Stomach (tissue), 8 donors: ENCODE measurements at regions not wholly inside any gene's neighbourhood (a gene's known extent, or its start where the extent isn't known, plus 50 kb on each side); places are given as distances from the start of the nearest gene placed in this dataset.

Experiments used
- DNase-seq, 2 donors: peaks; one replicate each; pipeline versions ENCODE4 v3.0.0 to v3.0.0-alpha.2; 2013 to 2019
- H3K27ac ChIP-seq, 5 donors: fragments of 200-600 bp in 4 of 5; sonication (generic) in 4 of 5; one replicate each; pipeline ENCODE4 v1.5.1; 2013 to 2019; ENCODE audit warnings: mild to moderate bottlenecking in 1 of 5, moderate library complexity in 1 of 5
- H3K27me3 ChIP-seq, 3 donors: fragments of 200-600 bp; sonication (generic); one replicate each; pipeline ENCODE4 v1.5.1; 2017 to 2019; ENCODE audit warnings: mixed run types in 1 of 3
- H3K36me3 ChIP-seq, 4 donors: fragments of 200-600 bp; sonication (generic); 1 replicate in 3 of 4; 2 replicates in 1 of 4; pipeline ENCODE4 v1.5.1; 2016 to 2019
- H3K4me1 ChIP-seq, 4 donors: fragments of 200-600 bp; sonication (generic); one replicate each; pipeline ENCODE4 v1.5.1; 2016 to 2019
- H3K4me3 ChIP-seq, 4 donors: fragments of 200-600 bp; sonication (generic) in 3 of 4; one replicate each; pipeline ENCODE4 v1.5.1; 2016 to 2019; ENCODE audit warnings: mild to moderate bottlenecking in 1 of 4
- H3K9me3 ChIP-seq, 4 donors: fragments of 200-600 bp; sonication (generic); one replicate each; pipeline ENCODE4 v1.5.1; 2016 to 2019
- EP300 ChIP-seq: sonication (generic); formaldehyde crosslinking; IDR thresholded peaks from one replicate; pipeline ENCODE4 v1.6.1; 2017; ENCODE audit warnings: antibody characterized with exemption
- POLR2A ChIP-seq, 4 donors: fragments of 450-650 bp; IDR thresholded peaks; one replicate each; pipeline ENCODE4 v1.6.1; 2016; ENCODE audit warnings: antibody characterized with exemption in 4 of 4, control low read depth in 2 of 4, mild to moderate bottlenecking in 1 of 4, moderate library complexity in 1 of 4
- POLR2AphosphoS5 ChIP-seq, 3 donors: sonication (generic); formaldehyde crosslinking; IDR thresholded peaks; one replicate each; pipeline ENCODE4 v1.6.1; 2016; ENCODE audit warnings: antibody characterized with exemption in 3 of 3
- WGBS, 5 donors: extraction: QIAGEN DNeasy Blood & Tissue Kit in 3 of 5; methylation state at CpG; one replicate each; pipeline versions ENCODE4 v1.1.5 to v1.1.7; 2013 to 2018; 5-methylcytosine and 5-hydroxymethylcytosine counted together
- intact Hi-C: fragments of 100-400 bp; cut with DNase I; formaldehyde crosslinking; loops from one replicate; pipeline ENCODE4 v1.15.1; 2023; ENCODE audit warnings: low total_unique reads
- TF ChIP-seq, protein P1 (sequence below), 7 experiments: fragments of 450-650 bp in 4 of 7; fragments of 200-600 bp in 3 of 7; sonication (generic) in 3 of 7; IDR thresholded peaks; one replicate each; pipeline ENCODE4 v1.5.1; 2016 to 2019; ENCODE audit warnings: antibody characterized with exemption in 7 of 7, control low read depth in 2 of 7, mild to moderate bottlenecking in 1 of 7
- donor health status: healthy with polysubstance abuse.
- donor health status: Bipolar disorder and iron deficiency.
- donor health status: healthy.

DNA sequence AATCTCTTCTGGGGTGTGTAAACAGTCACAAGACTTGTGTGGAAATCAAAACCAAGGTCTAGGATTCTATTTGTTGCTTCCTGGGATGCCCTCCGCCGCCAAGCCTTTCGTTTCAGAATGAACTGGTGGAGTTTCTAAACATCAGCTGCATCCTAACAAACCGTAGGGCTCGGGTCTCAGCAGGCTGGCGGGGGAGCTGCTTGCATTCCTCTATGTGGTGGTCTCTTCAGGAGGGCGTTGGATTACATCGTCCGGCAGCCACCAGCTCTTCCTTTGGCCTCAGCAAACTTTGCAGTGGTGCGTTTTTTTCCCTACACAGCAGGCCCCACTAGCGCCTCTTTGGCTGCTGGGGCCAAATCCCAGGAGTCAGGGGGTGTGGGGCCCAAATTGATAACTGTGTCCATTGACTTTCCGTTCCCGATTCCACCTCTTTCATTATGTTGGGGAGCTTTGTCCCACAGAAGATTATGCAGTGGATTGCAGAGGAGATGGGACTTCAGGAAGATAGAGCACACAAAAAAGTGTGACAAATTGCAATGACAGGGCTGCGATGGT, 390.0 kb upstream of the NR2F2 start:
- DNase-seq = no peak
- no peaks in the 10 kb centered on the region for H3K9me3 ChIP-seq

DNA sequence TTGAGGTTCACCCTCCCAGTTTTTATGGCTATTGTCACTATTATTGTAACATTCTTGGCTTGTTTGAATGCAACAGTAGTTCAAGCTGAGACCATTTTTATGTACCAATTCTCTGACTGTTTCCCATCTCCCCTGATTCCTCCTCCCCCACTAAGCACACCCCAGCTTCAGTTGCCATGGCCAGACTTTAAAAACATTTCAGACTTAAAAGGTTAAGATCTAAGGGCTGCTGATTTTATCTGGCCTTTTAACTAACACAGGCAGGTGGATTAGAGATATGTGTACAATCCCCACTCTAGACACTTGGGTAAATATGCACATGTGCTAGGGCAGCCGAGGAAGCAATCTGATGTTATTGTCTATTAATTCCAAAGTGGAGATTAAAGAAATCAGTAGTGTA, 386.3 kb upstream of the NR2F2 start:
- peak in 2 of 3 donors; percentile 11 to 37 for TF ChIP-seq POLR2AphosphoS5 (IDR thresholded peaks at IDR 0.05)
- no peak for TF ChIP-seq EP300
- no peak for TF ChIP-seq POLR2A (IDR thresholded peaks at IDR 0.05)
- 18 to 40% (median 26%) methylated on average over 1 of the region's 1 CpG for WGBS, 5 donors
- H3K36me3 ChIP-seq = no peaks in the 10 kb centered on the region

More for the DNA sequence above, 390.0 kb upstream of the NR2F2 start:
- TF ChIP-seq, protein P1, sequence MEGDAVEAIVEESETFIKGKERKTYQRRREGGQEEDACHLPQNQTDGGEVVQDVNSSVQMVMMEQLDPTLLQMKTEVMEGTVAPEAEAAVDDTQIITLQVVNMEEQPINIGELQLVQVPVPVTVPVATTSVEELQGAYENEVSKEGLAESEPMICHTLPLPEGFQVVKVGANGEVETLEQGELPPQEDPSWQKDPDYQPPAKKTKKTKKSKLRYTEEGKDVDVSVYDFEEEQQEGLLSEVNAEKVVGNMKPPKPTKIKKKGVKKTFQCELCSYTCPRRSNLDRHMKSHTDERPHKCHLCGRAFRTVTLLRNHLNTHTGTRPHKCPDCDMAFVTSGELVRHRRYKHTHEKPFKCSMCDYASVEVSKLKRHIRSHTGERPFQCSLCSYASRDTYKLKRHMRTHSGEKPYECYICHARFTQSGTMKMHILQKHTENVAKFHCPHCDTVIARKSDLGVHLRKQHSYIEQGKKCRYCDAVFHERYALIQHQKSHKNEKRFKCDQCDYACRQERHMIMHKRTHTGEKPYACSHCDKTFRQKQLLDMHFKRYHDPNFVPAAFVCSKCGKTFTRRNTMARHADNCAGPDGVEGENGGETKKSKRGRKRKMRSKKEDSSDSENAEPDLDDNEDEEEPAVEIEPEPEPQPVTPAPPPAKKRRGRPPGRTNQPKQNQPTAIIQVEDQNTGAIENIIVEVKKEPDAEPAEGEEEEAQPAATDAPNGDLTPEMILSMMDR (IDR thresholded peaks at IDR 0.05) = no peak
- TF ChIP-seq POLR2A (IDR thresholded peaks at IDR 0.05) (no peak), POLR2AphosphoS5 (IDR thresholded peaks at IDR 0.05) (no peak), EP300 (no peak)
- 89 to 95% (median 92%) methylated on average over 14 of the region's 14 CpGs for WGBS, 5 donors
- Histone ChIP-seq H3K27me3 (no peaks in the 10 kb centered on the region), H3K4me3 (no peak overlapping the region), H3K4me1 (peaks cover 0 to 16% (median 8%) of the 10 kb centered on the region in 4 donors), H3K27ac (no peak overlapping the region), H3K36me3 (no peaks in the 10 kb centered on the region)
- intact Hi-C loops = no loop called here

GRCh38 chr15:95944661-95945255, 385.7 kb upstream of the NR2F2 start:
- TF ChIP-seq EP300 (no peak), POLR2AphosphoS5 (IDR thresholded peaks at IDR 0.05) (no peak)
- TF ChIP-seq, protein P1 (IDR thresholded peaks at IDR 0.05) = no peak
- intact Hi-C loops = no loop called here
- DNase-seq = no peak
- Histone ChIP-seq H3K9me3 (no peaks in the 10 kb centered on the region), H3K27me3 (no peaks in the 10 kb centered on the region), H3K36me3 (no peaks in the 10 kb centered on the region), H3K27ac (peak overlapping the region in 1 of 5 donors; percentile 14), H3K4me3 (no peak overlapping the region), H3K4me1 (peaks cover 0 to 16% (median 8%) of the 10 kb centered on the region in 4 donors)
- WGBS, 5 donors = 43 to 58% (median 54%) methylated on average over 4 of the region's 4 CpGs

More for the DNA sequence above, 386.3 kb upstream of the NR2F2 start:
- DNase-seq = peak in 1 of 2 donors; percentile 23
- peaks cover 0 to 16% (median 8%) of the 10 kb centered on the region in 4 donors for H3K4me1 ChIP-seq
- H3K9me3 ChIP-seq = no peaks in the 10 kb centered on the region
- H3K27me3 ChIP-seq = no peaks in the 10 kb centered on the region
- peak overlapping the region in 1 of 5 donors; percentile 14 for H3K27ac ChIP-seq
- no peak overlapping the region for H3K4me3 ChIP-seq
- intact Hi-C loops = no loop called here

- H3K27me3 ChIP-seq = no peaks in the 10 kb centered on the region
- no peak for TF ChIP-seq POLR2AphosphoS5 (IDR thresholded peaks at IDR 0.05)
- TF ChIP-seq, protein P1 (IDR thresholded peaks at IDR 0.05) = no peak
- no peak for TF ChIP-seq POLR2A (IDR thresholded peaks at IDR 0.05)
- TF ChIP-seq EP300 = no peak
- no peaks in the 10 kb centered on the region for H3K36me3 ChIP-seq
- WGBS, 5 donors = 93 to 99% (median 96%) methylated on average over 2 of the region's 2 CpGs
- H3K9me3 ChIP-seq = no peaks in the 10 kb centered on the region
- H3K27ac ChIP-seq = no peak overlapping the region
- DNase-seq = no peak
- H3K4me3 ChIP-seq = no peak overlapping the region
- H3K4me1 ChIP-seq = peaks cover 0 to 16% (median 8%) of the 10 kb centered on the region in 4 donors
- intact Hi-C loops = no loop called here
Measured at GRCh38 chr15:95946241-95946640, 384.3 kb upstream of the NR2F2 start.

DNA sequence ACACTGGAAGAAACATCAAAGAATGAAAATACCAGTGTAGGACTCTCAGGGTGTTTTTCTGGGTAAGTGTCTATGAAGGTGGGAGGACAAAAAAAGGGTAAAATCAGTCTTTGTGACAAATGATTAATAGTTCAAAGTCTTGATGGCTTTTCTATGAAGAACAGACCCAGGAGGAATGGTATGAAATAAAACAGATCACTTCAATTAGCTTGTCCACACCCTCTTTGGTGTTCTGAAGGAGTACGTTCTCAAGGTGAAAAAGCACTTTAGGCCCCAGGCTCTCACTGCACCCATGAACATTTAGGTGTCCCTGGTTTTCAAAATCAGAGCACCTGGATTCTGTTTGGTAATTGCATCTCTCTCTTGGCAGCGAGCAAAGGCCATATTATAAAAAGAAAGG, 383.6 kb upstream of the NR2F2 start:
- intact Hi-C loops = no loop called here
- WGBS, 5 donors = 91 to 97% (median 93%) methylated on average over 2 of the region's 2 CpGs

More for the DNA sequence above, 383.6 kb upstream of the NR2F2 start:
- Histone ChIP-seq H3K27ac (no peak overlapping the region), H3K27me3 (no peaks in the 10 kb centered on the region), H3K9me3 (no peaks in the 10 kb centered on the region), H3K36me3 (no peaks in the 10 kb centered on the region), H3K4me1 (peaks cover 0 to 16% (median 8%) of the 10 kb centered on the region in 4 donors), H3K4me3 (no peak overlapping the region)
- TF ChIP-seq, protein P1 (IDR thresholded peaks at IDR 0.05) = no peak
- TF ChIP-seq POLR2A (IDR thresholded peaks at IDR 0.05) = no peak
- TF ChIP-seq POLR2AphosphoS5 (IDR thresholded peaks at IDR 0.05) = no peak
- no peak for TF ChIP-seq EP300
- DNase-seq = no peak
